ENCODE measurements at regions not wholly inside any gene's neighbourhood (a gene's known extent, or its start where the extent isn't known, plus 50 kb on each side); places are given as distances from the start of the nearest gene placed in this dataset.

DNA sequence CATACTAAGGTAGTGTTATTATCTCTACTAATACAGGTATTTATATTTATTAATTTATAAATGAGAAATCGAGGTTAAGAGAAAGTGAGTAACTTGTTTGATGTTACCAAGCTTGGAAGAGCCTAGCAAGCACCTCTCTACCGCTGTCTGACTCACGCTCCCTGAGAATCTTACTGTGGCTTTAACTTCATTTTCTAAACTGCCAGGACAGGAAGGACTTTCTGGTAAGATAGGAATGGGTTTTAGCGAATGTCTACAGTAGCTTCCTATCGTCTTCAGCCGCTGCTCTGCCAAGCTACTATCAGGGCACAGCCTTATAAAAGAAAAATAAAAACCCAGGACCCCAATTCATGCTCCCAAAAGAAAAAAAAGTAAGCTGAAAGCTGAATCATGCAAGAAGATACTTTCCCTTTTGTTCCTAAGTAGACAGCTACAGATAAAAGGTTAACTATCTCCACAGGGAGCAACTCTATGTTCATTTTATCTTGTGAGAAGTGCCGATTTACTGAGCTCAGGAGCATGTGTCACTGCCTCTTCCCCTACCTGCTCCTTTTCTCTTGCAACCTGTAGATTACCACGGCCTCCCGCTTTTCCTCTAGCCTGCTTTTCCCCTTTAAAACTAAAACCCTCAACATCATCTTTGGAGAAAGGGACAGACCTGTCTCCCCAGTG, 60.2 kb downstream of the THNSL1 start:
- no peak overlapping the region for H3K4me3 ChIP-seq (replicated peaks in 1 of 2; ENCODE audit: low read depth in 2 of 2, low read length in 2 of 2)
- no peak for TF ChIP-seq CTCF (IDR thresholded peaks at IDR 0.05; ENCODE audit: low read depth, low read length)
- DNase-seq (ENCODE audit: low read depth in 2 of 2) = peak; percentile 15 to 32

DNA sequence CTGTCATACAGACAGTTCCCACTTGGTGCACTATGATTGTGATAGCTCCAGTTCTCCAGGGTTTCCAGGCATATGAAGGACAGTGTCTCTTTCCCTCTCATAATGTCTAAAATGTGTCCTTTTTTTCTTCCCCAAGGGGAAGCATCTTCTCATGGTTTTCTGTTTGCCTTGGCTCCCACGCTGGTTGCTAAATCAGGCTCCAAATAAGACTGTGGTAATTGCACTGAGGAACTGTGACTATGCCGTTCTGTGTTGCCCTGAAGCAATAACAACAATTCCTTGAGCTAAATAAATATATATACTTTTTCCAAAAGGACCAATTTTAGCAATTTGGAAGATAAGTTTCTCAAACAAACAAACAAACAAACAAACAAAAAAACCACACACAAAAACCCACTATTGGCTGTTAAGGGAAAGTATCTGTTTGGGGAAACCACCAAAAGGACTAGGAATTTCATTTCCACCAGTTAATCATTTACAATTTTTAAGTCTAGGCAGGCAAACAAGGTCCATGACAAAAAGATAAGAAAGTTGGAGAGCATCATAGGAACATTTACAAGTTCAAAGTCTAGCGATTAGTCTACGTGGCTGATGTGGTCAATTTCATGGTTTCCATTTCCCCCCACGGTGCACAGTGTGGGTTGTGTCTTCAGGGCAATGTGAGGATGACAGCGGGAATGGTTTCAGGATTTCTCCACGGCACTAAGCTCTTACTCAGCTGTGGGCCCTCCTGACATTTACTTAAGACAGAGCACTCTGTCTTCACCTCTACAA, 62.4 kb downstream of the THNSL1 start:
- no peak overlapping the region for H3K4me3 ChIP-seq (replicated peaks in 1 of 2; ENCODE audit: low read depth in 2 of 2, low read length in 2 of 2)
- DNase-seq (ENCODE audit: low read depth in 2 of 2) = peak in 1 of 2 donors; percentile 35
- no peak for TF ChIP-seq CTCF (IDR thresholded peaks at IDR 0.05; ENCODE audit: low read depth, low read length)

GRCh38 chr10:25080880-25081581, 64.6 kb downstream of the THNSL1 start:
- peak; percentile 91 to 93 for DNase-seq (ENCODE audit: low read depth in 2 of 2)
- TF ChIP-seq CTCF (IDR thresholded peaks at IDR 0.05; ENCODE audit: low read depth, low read length) = peak; percentile 92
- H3K4me3 ChIP-seq (replicated peaks in 1 of 2; ENCODE audit: low read depth in 2 of 2, low read length in 2 of 2) = no peak overlapping the region

DNA sequence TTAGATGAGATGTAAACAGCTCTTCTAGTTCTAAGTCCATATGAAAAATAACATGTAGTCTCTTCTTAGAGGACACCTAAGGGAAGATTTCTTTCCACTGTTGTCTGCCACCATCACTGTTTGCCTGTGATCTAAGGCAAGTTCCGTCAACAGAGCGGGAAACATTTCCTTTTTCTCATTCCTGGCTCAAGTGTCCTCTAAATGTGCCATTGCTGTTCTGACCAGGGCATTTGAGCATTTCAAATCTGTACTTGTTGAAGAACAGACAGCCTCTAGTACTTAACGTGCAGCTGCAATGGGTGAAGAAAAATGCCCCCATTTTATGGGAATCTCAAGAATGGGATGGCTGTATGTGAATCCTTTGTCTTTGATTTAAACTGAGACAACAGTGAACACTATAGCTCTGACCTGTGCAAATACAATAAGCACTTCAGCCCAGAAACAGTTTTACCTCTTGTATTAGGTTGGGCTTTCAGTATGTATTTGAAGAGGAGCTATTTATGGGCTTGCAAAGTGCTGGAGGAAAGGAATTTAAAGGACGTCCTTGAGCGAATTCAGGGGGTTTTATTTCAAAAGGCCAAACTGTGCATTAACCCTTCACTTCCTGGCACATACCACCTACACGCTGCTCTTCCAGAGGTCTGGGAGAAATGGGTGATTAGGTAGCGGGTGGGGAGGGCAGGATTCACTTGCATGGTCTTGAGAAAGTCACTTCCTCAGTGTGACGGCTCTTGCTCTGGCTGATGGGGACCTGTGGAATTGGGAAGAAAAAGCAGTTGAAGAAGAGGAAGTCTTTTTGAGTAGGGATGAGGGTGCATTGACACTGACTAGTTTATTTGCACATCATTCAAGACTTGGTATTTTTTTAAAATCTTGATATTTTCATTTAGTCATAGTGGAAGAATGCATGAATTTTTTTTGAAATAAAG, 66.1 kb downstream of the THNSL1 start:
- DNase-seq (ENCODE audit: low read depth in 2 of 2) = no peak
- no peak for TF ChIP-seq CTCF (IDR thresholded peaks at IDR 0.05; ENCODE audit: low read depth, low read length)
- H3K4me3 ChIP-seq (replicated peaks in 1 of 2; ENCODE audit: low read depth in 2 of 2, low read length in 2 of 2) = no peak overlapping the region

DNA sequence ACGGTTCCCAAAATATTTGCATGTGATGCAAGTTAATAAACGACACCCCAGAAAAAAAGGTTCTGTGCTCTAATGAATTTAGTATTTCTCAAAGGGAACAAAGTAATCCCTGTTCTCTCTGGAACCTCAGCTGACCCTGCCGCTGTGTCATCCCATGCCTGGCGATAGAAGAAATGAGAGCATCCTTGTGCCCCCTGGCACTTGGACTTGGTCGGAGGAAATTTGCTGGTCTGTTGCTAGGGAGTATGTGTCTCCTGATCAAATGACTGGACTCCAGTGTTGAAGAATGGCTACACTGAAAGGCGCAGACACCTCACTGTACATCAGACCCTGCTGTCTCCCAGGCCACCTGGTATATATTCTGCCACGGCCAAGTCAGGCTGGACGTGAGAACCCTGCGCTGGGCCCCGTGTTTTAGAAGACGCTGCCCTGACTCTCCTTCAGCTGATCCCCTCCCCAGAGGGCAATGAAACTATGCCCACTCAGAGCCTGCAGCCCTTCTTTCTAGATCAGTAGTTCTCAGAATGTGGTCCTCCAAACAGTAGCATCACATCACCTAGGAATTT, 67.2 kb downstream of the THNSL1 start:
- DNase-seq (ENCODE audit: low read depth in 2 of 2) = no peak
- TF ChIP-seq CTCF (IDR thresholded peaks at IDR 0.05; ENCODE audit: low read depth, low read length) = no peak
- H3K4me3 ChIP-seq (replicated peaks in 1 of 2; ENCODE audit: low read depth in 2 of 2, low read length in 2 of 2) = no peak overlapping the region

- no peak for TF ChIP-seq CTCF (IDR thresholded peaks at IDR 0.05; ENCODE audit: low read depth, low read length)
- no peak overlapping the region for H3K4me3 ChIP-seq (replicated peaks in 1 of 2; ENCODE audit: low read depth in 2 of 2, low read length in 2 of 2)
- DNase-seq (ENCODE audit: low read depth in 2 of 2) = no peak
Observed at GRCh38 chr10:25084447-25084846, 68.0 kb downstream of the THNSL1 start.
